ENCODE measurements at regions not wholly inside any gene's neighbourhood (a gene's known extent, or its start where the extent isn't known, plus 50 kb on each side); places are given as distances from the start of the nearest gene placed in this dataset.

DNA sequence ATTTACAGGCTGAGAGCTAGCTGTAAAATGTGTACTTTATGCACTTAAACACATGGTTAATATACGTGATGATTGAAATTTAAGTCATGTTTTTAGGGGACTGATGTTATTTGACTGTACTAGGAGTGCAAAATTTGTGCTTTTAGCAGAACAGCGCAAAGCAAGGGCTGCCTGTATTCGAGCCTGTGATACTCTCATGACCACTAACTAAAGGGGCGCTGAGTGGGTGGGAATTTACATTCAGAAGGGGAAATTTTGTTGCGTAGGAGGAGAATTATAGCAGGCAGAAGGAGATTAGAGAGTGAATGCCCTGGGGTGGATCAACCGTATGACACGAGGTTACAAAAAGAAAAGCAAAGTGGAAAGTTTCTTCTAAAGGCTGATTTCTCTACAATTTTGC, 271.8 kb upstream of the HTR2A start:
- no peak for DNase-seq (ENCODE audit: low read depth)
- Histone ChIP-seq H3K36me3 (ENCODE audit: control insufficient read depth, insufficient read depth, low read length, severe bottlenecking) (no peaks in the 10 kb centered on the region), H3K9ac (ENCODE audit: low read length) (no peak overlapping the region), H3K4me3 (ENCODE audit: low read length) (no peak overlapping the region), H3K9me3 (ENCODE audit: control insufficient read depth, low read length) (no peaks in the 10 kb centered on the region), H3K27me3 (replicated peaks; ENCODE audit: control insufficient read depth, insufficient read depth, low read length) (no peaks in the 10 kb centered on the region), H3K4me1 (ENCODE audit: control insufficient read depth, insufficient read depth, low read length) (peaks cover 15% of the 10 kb centered on the region)

DNA sequence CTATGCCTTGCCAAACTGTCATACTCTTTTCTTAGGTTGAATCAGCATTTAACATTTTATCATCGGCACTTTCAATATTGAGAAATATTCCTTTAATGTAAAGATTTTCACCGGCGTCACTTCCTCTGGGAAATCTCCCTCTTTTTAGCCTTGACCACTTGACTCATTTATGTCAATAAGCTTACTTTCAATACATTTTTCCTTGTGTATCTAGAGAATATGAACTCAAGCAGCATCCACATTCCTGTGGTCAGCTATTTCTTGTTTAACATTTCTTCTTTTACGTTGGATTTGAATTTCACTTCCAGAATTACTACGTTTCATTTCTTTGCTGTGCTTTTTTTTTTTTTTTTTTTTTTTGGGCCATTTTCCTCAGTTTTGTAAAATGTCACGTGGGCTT, 271.2 kb upstream of the HTR2A start:
- peak; percentile 69 for DNase-seq (ENCODE audit: low read depth)
- Histone ChIP-seq H3K36me3 (ENCODE audit: control insufficient read depth, insufficient read depth, low read length, severe bottlenecking) (no peaks in the 10 kb centered on the region), H3K27me3 (replicated peaks; ENCODE audit: control insufficient read depth, insufficient read depth, low read length) (no peaks in the 10 kb centered on the region), H3K4me1 (ENCODE audit: control insufficient read depth, insufficient read depth, low read length) (peaks cover 11% of the 10 kb centered on the region), H3K9me3 (ENCODE audit: control insufficient read depth, low read length) (no peaks in the 10 kb centered on the region), H3K9ac (ENCODE audit: low read length) (no peak overlapping the region), H3K4me3 (ENCODE audit: low read length) (no peak overlapping the region)

- H3K4me3 ChIP-seq (ENCODE audit: low read length), result no peak overlapping the region
- no peaks in the 10 kb centered on the region for H3K27me3 ChIP-seq (replicated peaks; ENCODE audit: control insufficient read depth, insufficient read depth, low read length)
- no peak for DNase-seq (ENCODE audit: low read depth)
- H3K4me1 ChIP-seq (ENCODE audit: control insufficient read depth, insufficient read depth, low read length), result peaks cover 8% of the 10 kb centered on the region
- H3K9ac ChIP-seq (ENCODE audit: low read length), result no peak overlapping the region
- no peaks in the 10 kb centered on the region for H3K36me3 ChIP-seq (ENCODE audit: control insufficient read depth, insufficient read depth, low read length, severe bottlenecking)
- H3K9me3 ChIP-seq (ENCODE audit: control insufficient read depth, low read length), result no peaks in the 10 kb centered on the region
Observed at GRCh38 chr13:47166336-47166735, 269.5 kb upstream of the HTR2A start.

- Histone ChIP-seq H3K27me3 (replicated peaks; ENCODE audit: control insufficient read depth, insufficient read depth, low read length) (no peaks in the 10 kb centered on the region), H3K4me3 (ENCODE audit: low read length) (no peak overlapping the region), H3K36me3 (ENCODE audit: control insufficient read depth, insufficient read depth, low read length, severe bottlenecking) (no peaks in the 10 kb centered on the region), H3K9me3 (ENCODE audit: control insufficient read depth, low read length) (no peaks in the 10 kb centered on the region), H3K4me1 (ENCODE audit: control insufficient read depth, insufficient read depth, low read length) (no peaks in the 10 kb centered on the region), H3K9ac (ENCODE audit: low read length) (no peak overlapping the region)
- DNase-seq (ENCODE audit: low read depth), result no peak
Observed at GRCh38 chr13:47159853-47160550, 263.1 kb upstream of the HTR2A start.

DNA sequence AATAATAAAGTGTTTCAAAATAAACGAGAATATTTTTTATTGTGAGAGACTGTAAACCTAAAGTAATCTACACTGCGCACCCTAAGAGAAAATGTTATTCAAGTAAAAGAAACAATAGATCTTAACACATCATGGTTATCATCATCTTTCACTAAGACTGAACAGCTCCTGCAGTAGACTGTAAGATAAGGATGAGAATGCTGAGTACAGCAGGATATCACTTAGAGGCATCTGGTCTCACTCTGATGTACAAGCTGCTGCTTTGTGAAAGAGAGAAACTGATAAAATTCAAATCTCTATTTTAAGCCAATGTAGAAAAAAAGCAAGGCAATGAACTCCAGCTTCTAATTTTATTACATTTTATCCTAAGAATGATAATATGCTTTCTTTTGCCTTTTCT, 261.7 kb upstream of the HTR2A start:
- H3K4me1 ChIP-seq (ENCODE audit: control insufficient read depth, insufficient read depth, low read length), result no peaks in the 10 kb centered on the region
- H3K9me3 ChIP-seq (ENCODE audit: control insufficient read depth, low read length), result no peaks in the 10 kb centered on the region
- H3K27me3 ChIP-seq (replicated peaks; ENCODE audit: control insufficient read depth, insufficient read depth, low read length), result no peaks in the 10 kb centered on the region

DNA sequence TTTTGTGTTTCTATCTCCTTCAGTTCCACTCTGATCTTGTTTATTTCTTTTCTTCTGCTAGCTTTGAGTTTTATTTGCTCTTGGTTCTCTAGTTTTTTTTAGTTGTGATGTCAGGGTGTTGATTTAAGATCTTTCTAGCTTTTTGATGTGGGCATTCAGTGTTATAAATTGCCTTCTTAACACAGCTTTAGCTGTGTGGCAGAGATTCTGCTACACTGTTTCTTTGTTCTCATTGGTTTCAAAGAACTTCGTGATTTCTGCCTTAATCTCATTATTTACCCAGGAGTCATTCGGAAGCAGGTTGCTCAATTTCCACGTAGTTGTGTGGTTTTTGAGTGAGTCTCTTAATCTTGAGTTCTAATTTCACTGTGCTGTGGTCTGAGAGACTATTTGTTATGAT, 251.7 kb upstream of the HTR2A start:
- Histone ChIP-seq H3K27me3 (replicated peaks; ENCODE audit: control insufficient read depth, insufficient read depth, low read length) (no peaks in the 10 kb centered on the region), H3K36me3 (ENCODE audit: control insufficient read depth, insufficient read depth, low read length, severe bottlenecking) (no peaks in the 10 kb centered on the region), H3K4me1 (ENCODE audit: control insufficient read depth, insufficient read depth, low read length) (no peaks in the 10 kb centered on the region), H3K9me3 (ENCODE audit: control insufficient read depth, low read length) (no peaks in the 10 kb centered on the region), H3K4me3 (ENCODE audit: low read length) (no peak overlapping the region), H3K9ac (ENCODE audit: low read length) (no peak overlapping the region)
- no peak for DNase-seq (ENCODE audit: low read depth)

More for the DNA sequence above, 261.7 kb upstream of the HTR2A start:
- no peak overlapping the region for H3K4me3 ChIP-seq (ENCODE audit: low read length)
- DNase-seq (ENCODE audit: low read depth), result no peak
- H3K9ac ChIP-seq (ENCODE audit: low read length), result no peak overlapping the region
- H3K36me3 ChIP-seq (ENCODE audit: control insufficient read depth, insufficient read depth, low read length, severe bottlenecking), result no peaks in the 10 kb centered on the region

DNA sequence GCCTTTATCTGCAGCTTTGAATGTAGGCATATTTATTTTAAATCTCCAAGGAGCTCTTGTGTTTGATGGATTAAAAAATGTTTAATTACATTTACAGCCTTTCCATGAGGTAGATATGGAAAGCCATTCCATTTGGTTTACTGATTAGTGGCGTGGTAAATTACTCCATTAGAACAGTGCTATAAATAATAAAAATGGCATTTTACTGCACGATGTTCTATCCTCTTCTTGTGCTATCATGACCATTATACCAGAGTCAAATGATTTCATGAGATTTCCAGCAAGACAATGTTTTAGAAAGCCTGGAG, 250.9 kb upstream of the HTR2A start:
- H3K4me1 ChIP-seq (ENCODE audit: control insufficient read depth, insufficient read depth, low read length), result no peaks in the 10 kb centered on the region
- H3K9me3 ChIP-seq (ENCODE audit: control insufficient read depth, low read length), result no peaks in the 10 kb centered on the region
- H3K36me3 ChIP-seq (ENCODE audit: control insufficient read depth, insufficient read depth, low read length, severe bottlenecking), result no peaks in the 10 kb centered on the region
- no peaks in the 10 kb centered on the region for H3K27me3 ChIP-seq (replicated peaks; ENCODE audit: control insufficient read depth, insufficient read depth, low read length)
- no peak for DNase-seq (ENCODE audit: low read depth)
- no peak overlapping the region for H3K9ac ChIP-seq (ENCODE audit: low read length)
- no peak overlapping the region for H3K4me3 ChIP-seq (ENCODE audit: low read length)

DNA sequence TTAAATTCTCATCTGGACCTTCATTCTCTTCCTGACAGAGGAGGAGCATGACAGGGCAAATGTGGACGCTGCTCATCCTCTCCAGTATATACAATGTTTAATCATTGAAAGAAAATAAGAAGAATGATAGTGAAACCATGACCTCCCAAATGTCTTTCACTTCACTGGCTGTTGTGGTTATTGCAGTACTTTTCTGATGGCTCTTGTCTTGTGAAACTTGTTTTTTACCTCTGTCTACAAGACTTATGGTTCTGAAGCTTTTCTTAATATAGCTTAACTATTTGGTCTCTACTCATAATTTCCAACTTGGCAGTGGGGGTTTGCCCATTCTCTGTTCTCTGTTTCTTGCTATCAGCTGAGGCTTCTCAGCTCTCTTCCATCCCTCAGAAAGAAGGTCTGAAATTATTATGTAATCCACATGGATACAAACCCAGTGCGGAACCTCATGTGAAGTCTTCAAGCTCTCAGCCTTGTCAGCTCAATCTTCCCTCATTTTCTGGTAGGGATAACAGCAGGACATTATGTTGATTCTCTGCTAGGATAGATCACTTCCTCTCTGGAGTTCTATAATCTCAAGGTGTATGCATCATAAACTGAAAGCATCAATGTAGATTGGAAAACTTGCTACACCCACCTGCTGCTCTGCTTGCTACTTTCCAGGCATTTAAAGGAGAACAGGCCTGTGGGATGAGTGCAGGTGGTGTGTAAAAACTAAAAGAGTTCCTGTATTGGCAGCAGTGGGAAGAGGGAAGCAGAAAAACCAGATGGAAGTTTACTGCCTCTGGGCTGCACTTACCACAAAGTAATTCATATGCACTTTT, 250.3 kb upstream of the HTR2A start:
- no peaks in the 10 kb centered on the region for H3K4me1 ChIP-seq (ENCODE audit: control insufficient read depth, insufficient read depth, low read length)
- no peak overlapping the region for H3K9ac ChIP-seq (ENCODE audit: low read length)
- H3K36me3 ChIP-seq (ENCODE audit: control insufficient read depth, insufficient read depth, low read length, severe bottlenecking), result no peaks in the 10 kb centered on the region
- H3K27me3 ChIP-seq (replicated peaks; ENCODE audit: control insufficient read depth, insufficient read depth, low read length), result no peaks in the 10 kb centered on the region
- no peaks in the 10 kb centered on the region for H3K9me3 ChIP-seq (ENCODE audit: control insufficient read depth, low read length)
- DNase-seq (ENCODE audit: low read depth), result no peak
- no peak overlapping the region for H3K4me3 ChIP-seq (ENCODE audit: low read length)

DNA sequence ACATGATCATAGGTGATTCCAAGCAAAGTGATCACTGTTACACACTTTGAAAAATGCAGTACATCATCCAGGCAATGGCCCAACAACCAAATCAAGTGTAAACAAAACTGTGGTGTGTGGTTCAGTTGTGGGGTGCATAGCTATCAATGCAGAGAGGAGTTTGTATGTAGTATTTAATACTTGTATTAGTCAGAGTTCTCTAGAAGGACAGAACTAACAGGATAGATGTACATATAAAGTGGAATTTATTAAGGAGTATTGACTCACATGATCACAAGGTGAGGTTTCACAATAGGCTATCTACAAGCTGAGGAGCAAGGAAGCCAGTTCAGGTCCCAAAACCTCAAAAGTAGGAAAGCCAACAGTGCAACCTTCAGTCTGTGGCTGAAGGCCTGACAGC, 249.3 kb upstream of the HTR2A start:
- no peak for DNase-seq (ENCODE audit: low read depth)
- Histone ChIP-seq H3K4me1 (ENCODE audit: control insufficient read depth, insufficient read depth, low read length) (no peaks in the 10 kb centered on the region), H3K36me3 (ENCODE audit: control insufficient read depth, insufficient read depth, low read length, severe bottlenecking) (no peaks in the 10 kb centered on the region), H3K9ac (ENCODE audit: low read length) (no peak overlapping the region), H3K27me3 (replicated peaks; ENCODE audit: control insufficient read depth, insufficient read depth, low read length) (no peaks in the 10 kb centered on the region), H3K9me3 (ENCODE audit: control insufficient read depth, low read length) (no peaks in the 10 kb centered on the region), H3K4me3 (ENCODE audit: low read length) (no peak overlapping the region)

DNA sequence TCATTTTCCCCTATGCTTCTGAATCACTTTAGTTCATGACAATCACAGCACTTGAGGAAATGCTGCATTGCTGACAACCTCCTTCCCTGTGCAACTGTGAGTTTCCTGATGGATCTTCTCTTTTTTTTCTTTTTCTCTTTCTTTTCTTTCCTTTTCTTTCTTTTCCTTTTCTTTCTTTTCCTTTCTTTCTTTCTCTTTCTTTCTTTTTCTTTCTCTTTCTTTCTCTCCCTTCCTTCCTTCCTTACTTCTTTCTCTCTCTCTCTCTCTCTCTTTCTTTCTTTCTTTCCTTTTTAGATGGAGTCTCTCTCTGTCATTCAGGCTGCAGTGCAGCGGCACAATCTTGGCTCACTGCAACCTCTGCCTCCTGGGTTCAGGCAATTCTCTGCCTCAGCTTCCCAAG, 247.9 kb upstream of the HTR2A start:
- Histone ChIP-seq H3K36me3 (ENCODE audit: control insufficient read depth, insufficient read depth, low read length, severe bottlenecking) (no peaks in the 10 kb centered on the region), H3K9me3 (ENCODE audit: control insufficient read depth, low read length) (no peaks in the 10 kb centered on the region), H3K4me1 (ENCODE audit: control insufficient read depth, insufficient read depth, low read length) (no peaks in the 10 kb centered on the region), H3K4me3 (ENCODE audit: low read length) (no peak overlapping the region), H3K9ac (ENCODE audit: low read length) (no peak overlapping the region), H3K27me3 (replicated peaks; ENCODE audit: control insufficient read depth, insufficient read depth, low read length) (no peaks in the 10 kb centered on the region)
- DNase-seq (ENCODE audit: low read depth), result no peak

GRCh38 chr13:47142105-47142504, 245.3 kb upstream of the HTR2A start:
- H3K36me3 ChIP-seq (ENCODE audit: control insufficient read depth, insufficient read depth, low read length, severe bottlenecking), result no peaks in the 10 kb centered on the region

More at GRCh38 chr13:47142105-47142504, 245.3 kb upstream of the HTR2A start:
- Histone ChIP-seq H3K27me3 (replicated peaks; ENCODE audit: control insufficient read depth, insufficient read depth, low read length) (no peaks in the 10 kb centered on the region), H3K9me3 (ENCODE audit: control insufficient read depth, low read length) (no peaks in the 10 kb centered on the region), H3K4me1 (ENCODE audit: control insufficient read depth, insufficient read depth, low read length) (no peaks in the 10 kb centered on the region), H3K4me3 (ENCODE audit: low read length) (no peak overlapping the region), H3K9ac (ENCODE audit: low read length) (no peak overlapping the region)
- no peak for DNase-seq (ENCODE audit: low read depth)
